GM18507 (cell line): ENCODE measurements at regions not wholly inside any gene's neighbourhood (a gene's known extent, or its start where the extent isn't known, plus 50 kb on each side); places are given as distances from the start of the nearest gene placed in this dataset.

ENCODE experiments used
- DNase-seq: peaks from one replicate; pipeline ENCODE4 v3.0.0; 2011; ENCODE audit warnings: low read depth; ENCODE audit not compliant: insufficient read length; ENCODE audit errors: extremely low spot score
- FAIRE-seq: peaks from 2 replicates; lab custom pipeline; 2011; peaks lifted over from hg19 to GRCh38; lab: Jason Lieb, UNC

GRCh38 chr6:120039664-120040063 is 690.1 kb upstream of the MAN1A1 start:
- no peak for DNase-seq
- FAIRE-seq = no peak

GRCh38 chr6:120031837-120032236 is 682.3 kb upstream of the MAN1A1 start:
- no peak for FAIRE-seq
- DNase-seq = no peak

GRCh38 chr6:120026791-120027190 is 677.2 kb upstream of the MAN1A1 start:
- DNase-seq (no peak), FAIRE-seq (no peak)

GRCh38 chr6:120010075-120010474 is 660.5 kb upstream of the MAN1A1 start:
- FAIRE-seq (no peak), DNase-seq (no peak)

GRCh38 chr6:120005292-120005976 is 655.9 kb upstream of the MAN1A1 start:
- FAIRE-seq (no peak), DNase-seq (no peak)

GRCh38 chr6:119986934-119987549 is 637.5 kb upstream of the MAN1A1 start:
- DNase-seq (no peak), FAIRE-seq (no peak)

- no peak for FAIRE-seq
- DNase-seq = no peak
Observed at GRCh38 chr6:119985952-119986736, 636.6 kb upstream of the MAN1A1 start.

- DNase-seq (no peak), FAIRE-seq (no peak)
Observed at GRCh38 chr6:119980802-119981201, 631.2 kb upstream of the MAN1A1 start.

- no peak for FAIRE-seq
Observed at GRCh38 chr6:119979862-119980261, 630.3 kb upstream of the MAN1A1 start.

GRCh38 chr6:119978274-119978889 is 628.8 kb upstream of the MAN1A1 start:
- FAIRE-seq (no peak), DNase-seq (no peak)

More at GRCh38 chr6:119979862-119980261, 630.3 kb upstream of the MAN1A1 start:
- no peak for DNase-seq

- no peak for FAIRE-seq
Observed at GRCh38 chr6:119974430-119975159, 625.0 kb upstream of the MAN1A1 start.

GRCh38 chr6:119966484-119966883 is 616.9 kb upstream of the MAN1A1 start:
- FAIRE-seq (no peak), DNase-seq (no peak)

More at GRCh38 chr6:119974430-119975159, 625.0 kb upstream of the MAN1A1 start:
- DNase-seq = no peak

- no peak for DNase-seq
Observed at GRCh38 chr6:119965900-119966299, 616.3 kb upstream of the MAN1A1 start.

GRCh38 chr6:119965008-119965407 is 615.4 kb upstream of the MAN1A1 start:
- no peak for DNase-seq
- no peak for FAIRE-seq

More at GRCh38 chr6:119965900-119966299, 616.3 kb upstream of the MAN1A1 start:
- no peak for FAIRE-seq

GRCh38 chr6:119962505-119962904 is 612.9 kb upstream of the MAN1A1 start:
- no peak for DNase-seq
- no peak for FAIRE-seq

- DNase-seq = no peak
- FAIRE-seq = no peak
Observed at GRCh38 chr6:119961450-119961849, 611.9 kb upstream of the MAN1A1 start.

- FAIRE-seq = no peak
- DNase-seq = no peak
Observed at GRCh38 chr6:119960456-119960855, 610.9 kb upstream of the MAN1A1 start.

GRCh38 chr6:119960036-119960435 is 610.5 kb upstream of the MAN1A1 start:
- DNase-seq = no peak
- no peak for FAIRE-seq

GRCh38 chr6:119957195-119957594 is 607.6 kb upstream of the MAN1A1 start:
- no peak for FAIRE-seq
- DNase-seq = no peak
